ENCODE measurements at regions not wholly inside any gene's neighbourhood (a gene's known extent, or its start where the extent isn't known, plus 50 kb on each side); places are given as distances from the start of the nearest gene placed in this dataset.

GRCh38 chr15:38647683-38648082 lies 83.1 kb upstream of the RASGRP1 start:
- DNase-seq (ENCODE audit: low read depth in 2 of 2) = no peak

GRCh38 chr15:38648121-38648843 lies 83.7 kb upstream of the RASGRP1 start:
- no peak for DNase-seq (ENCODE audit: low read depth in 2 of 2)

- DNase-seq (ENCODE audit: low read depth in 2 of 2) = no peak
These were observed 85.8 kb upstream of the RASGRP1 start for GRCh38 chr15:38650384-38650783.

GRCh38 chr15:38650936-38651327 lies 86.3 kb upstream of the RASGRP1 start:
- DNase-seq (ENCODE audit: low read depth in 2 of 2) = no peak

DNA sequence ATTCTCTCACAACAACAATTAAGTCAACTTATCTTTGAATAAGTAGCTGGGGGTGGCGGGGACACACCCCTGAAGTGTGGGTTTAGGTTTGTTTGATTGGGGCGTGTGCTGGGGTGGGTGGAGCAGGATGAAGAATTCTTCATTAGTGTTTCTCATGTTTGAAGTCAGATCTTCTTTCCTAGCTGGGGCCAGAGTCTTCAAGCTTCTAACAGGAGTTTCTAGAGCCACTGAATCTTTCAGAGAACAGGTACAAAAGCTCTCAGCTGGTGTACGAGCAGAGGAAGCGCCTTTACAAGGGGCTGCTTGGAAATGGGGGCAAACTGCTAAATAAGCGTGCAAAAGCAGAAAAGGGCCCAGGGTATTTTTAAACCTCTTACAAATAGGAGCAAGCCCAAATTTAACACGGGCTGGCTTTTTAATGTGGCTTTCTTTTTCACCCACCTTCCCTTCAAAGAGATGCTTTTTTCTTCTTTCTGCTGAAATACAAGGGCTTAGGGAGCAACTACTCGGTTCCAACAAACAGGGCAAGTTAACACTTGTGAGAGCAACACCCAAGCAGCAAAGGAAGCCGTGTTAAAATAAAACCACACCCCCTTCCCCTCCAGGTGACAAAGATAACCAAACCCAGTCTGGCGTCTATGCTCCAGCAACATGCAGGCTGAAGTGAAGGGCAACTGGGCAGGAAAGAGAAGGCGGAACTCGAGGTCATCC lies 86.9 kb upstream of the RASGRP1 start:
- no peak for DNase-seq (ENCODE audit: low read depth in 2 of 2)

DNA sequence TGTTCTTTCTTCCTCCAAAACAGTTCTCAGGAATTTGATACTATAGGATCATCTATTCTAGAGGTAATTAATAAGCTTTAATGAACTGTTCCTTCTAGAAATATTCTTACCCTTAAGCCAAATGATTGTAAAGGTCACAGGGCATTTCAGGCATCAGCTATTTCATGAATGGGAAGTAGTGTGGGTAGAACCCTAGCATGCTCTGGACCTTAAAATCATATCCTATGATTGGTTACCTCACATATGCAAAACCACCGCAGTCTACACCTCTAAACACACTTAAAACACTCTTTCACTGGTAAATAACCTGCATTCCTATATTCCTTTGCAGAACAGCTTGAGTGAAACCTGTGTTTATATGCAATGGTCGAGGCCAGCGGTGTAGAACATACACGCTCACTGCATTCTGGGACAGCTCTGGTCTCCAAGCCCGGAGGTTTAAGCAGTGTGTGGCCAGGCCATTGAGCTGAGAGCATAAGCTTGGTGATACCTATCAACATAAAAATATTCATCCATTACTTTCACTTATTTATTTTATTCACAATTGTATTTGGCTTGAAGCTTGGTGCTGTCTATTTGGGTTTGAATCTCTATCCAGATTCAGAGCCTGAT lies 87.7 kb upstream of the RASGRP1 start:
- DNase-seq (ENCODE audit: low read depth in 2 of 2) = no peak

DNA sequence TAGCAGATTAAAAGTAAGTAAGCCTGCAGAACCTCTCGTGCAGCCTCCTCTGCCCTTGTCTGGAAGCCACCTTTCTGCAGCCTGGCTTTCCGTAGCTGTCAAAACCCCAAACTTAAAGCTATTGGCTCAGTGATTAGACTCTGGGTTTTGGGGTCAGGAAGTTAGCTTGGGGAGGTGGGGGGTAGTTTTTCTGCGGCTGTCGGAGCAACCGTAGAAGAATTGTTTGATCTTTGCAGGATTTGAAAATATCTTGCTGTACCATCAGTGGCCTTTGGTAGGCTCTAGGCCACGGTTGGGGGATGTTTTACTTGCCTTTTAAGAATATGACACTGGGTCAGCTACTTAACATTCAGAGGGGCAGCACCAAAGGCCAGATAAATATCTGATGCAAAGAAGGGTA lies 88.4 kb upstream of the RASGRP1 start:
- peak; percentile 46 to 54 for DNase-seq (ENCODE audit: low read depth in 2 of 2)

GRCh38 chr15:38658431-38658830 lies 93.8 kb upstream of the RASGRP1 start:
- no peak for DNase-seq (ENCODE audit: low read depth in 2 of 2)

GRCh38 chr15:38660738-38661137 lies 96.1 kb upstream of the RASGRP1 start:
- DNase-seq (ENCODE audit: low read depth in 2 of 2) = no peak

DNA sequence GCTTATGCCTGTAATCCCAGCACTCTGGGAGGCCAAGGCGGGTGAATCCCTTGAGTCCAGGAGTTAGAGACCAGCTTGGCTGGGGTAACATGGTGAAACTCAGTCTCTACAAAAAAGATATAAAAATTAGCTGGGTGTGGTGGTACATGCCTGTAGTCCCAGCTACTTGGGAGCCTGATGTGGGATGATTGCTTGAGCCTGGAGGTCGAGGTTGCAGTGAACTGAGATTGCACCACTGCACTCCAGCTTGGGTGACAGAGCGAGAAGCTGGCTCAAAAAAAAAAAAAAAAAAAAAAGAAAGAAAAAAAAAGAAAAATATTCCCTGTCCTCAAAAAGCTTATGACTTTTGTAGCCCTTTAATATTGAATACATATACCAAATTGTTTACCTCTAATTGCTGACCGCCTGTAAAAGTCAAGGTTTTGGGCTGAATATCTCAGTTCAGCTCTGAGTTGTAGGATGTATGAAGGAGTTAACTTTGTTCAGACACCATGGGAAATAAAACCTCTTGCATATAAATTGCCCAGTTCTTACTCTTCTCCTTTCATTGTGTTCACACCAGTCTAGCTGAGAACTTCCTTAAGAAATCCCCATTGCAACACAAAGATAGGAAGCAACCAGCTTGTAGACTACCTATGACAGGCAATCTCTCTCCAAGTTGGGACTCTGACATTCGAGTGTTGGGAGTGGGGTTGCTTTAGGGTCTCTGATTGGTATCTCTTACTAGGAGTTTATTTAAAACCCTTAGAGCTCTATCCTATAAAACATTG lies 97.6 kb upstream of the RASGRP1 start:
- DNase-seq (ENCODE audit: low read depth in 2 of 2) = no peak

DNA sequence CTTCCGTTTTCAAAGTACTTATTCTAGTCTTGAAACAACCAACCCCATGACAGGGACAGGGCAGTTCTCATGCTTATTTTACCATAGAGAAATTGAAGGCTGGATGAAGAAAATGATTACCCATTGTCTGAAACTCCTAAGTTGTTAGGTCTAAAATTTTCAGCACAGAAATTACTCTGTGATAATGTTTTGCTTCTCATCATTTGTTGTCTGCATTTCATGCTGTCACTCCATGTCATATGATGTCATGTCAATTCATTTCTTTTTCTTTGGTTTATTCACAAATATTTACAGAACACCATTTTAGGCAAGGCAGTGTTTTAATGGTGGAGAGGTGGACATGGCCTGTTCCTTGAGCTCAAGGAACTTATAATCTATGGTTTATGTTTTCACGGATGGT lies 98.2 kb upstream of the RASGRP1 start:
- no peak for DNase-seq (ENCODE audit: low read depth in 2 of 2)

DNA sequence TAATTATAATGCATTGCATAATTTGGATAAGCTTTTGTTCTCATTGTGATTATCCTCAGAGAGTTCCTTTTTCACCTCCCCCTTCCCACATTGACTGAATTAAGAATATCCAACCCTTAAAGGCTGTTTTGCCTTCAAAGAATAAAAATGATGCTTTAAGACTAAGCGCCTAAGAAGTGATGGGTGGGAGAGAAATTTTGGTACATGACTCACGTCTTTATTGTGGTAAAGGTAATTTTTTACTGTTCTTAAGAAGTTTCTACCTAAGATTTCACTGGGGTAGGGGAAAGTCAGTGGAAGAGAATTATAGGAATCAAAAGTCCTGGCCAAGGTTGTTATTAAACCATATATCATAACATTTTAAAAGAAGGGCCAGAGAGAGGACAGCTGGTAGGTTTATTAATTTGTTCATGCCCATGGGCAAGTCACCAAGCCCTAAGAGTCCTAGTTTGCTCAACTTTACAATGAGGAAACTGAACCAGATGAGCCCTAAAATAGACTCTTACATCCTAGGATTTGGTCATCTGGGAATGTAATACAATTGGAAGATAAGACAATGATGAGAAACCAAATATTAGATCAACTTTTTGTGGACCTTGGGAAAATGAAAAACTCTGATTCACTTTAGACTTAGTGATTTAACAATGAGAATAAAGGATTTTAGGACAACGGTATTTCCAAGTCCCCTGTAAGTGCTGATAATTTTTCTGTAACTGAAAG lies 101.1 kb upstream of the RASGRP1 start:
- DNase-seq (ENCODE audit: low read depth in 2 of 2) = no peak

DNA sequence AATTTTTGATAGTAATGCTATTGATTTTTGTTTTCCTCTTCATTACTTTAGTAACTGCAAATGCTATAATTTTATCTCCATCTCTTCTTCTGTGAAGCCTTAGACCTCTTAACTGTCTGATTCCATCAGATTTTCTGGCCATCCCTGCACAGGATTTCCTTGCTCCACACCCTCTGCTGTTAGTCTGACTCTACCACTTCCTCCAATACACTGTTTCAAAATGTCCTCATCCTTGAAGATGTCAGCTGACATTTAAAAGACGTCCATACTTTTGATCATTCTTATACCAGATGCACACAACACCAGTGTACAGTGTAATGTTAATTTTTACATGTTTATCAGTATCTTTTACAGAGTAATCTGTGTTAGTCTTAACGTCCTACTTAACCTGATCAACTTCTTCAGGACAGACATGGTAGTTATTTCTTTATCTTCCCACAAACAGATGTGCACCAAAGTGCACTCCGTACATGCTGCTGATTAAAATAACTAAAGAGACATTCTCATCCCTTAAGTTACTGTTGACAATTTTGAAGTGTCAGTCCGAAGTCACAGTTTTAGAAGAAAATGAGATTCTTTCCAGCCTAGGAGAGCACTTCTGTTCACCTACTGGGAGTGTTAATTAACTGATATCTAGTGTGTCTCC lies 102.4 kb upstream of the RASGRP1 start:
- no peak for DNase-seq (ENCODE audit: low read depth in 2 of 2)

GRCh38 chr15:38667890-38668850 lies 103.6 kb upstream of the RASGRP1 start:
- no peak for DNase-seq (ENCODE audit: low read depth in 2 of 2)

GRCh38 chr15:38668898-38669391 lies 104.3 kb upstream of the RASGRP1 start:
- DNase-seq (ENCODE audit: low read depth in 2 of 2) = no peak

GRCh38 chr15:38670128-38671005 lies 105.8 kb upstream of the RASGRP1 start:
- DNase-seq (ENCODE audit: low read depth in 2 of 2) = peak in 1 of 2 donors; percentile 48

DNA sequence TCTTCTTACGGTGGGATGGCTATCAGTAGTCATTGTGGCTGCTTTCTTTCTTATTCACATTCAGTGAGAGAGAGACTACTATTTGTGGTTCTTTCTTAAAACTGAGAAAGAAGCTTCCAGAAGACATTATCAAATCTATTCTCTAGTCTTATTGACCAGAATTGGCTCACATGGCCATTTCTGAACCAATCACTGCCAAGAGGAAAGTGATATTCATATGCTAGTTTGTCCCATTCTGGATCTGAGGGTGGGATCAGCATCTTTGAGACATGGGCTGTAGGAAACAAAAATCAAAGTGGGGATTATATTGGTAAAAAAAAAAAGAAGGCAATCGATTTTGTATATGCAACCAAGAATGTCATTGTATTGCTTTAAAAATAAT lies 106.4 kb upstream of the RASGRP1 start:
- no peak for DNase-seq (ENCODE audit: low read depth in 2 of 2)

- no peak for DNase-seq (ENCODE audit: low read depth in 2 of 2)
These were observed 107.2 kb upstream of the RASGRP1 start for GRCh38 chr15:38671675-38672254.

Data from stimulated activated CD8-positive, alpha-beta memory T cell treated with anti-CD3 and anti-CD28 coated beads, Interleukin-2, amount 100 ng/mL, for 1 hour (primary cell).